Gastroesophageal sphincter (tissue), 4 donors: ENCODE measurements at regions not wholly inside any gene's neighbourhood (a gene's known extent, or its start where the extent isn't known, plus 50 kb on each side); places are given as distances from the start of the nearest gene placed in this dataset.

Source experiments
- ATAC-seq: fragments of 150-250 bp; one replicate; pipeline ENCODE4 v1.9.1; 2016; ENCODE audit warnings: mild to moderate bottlenecking, moderate library complexity
- H3K27ac ChIP-seq, 4 donors: fragments of 200-600 bp; sonication (generic) in 3 of 4; 1 replicate in 3 of 4; 2 replicates in 1 of 4; pipeline ENCODE4 v1.5.1; 2016 to 2019
- H3K27me3 ChIP-seq: fragments of 200-600 bp; sonication (generic); one replicate; pipeline ENCODE4 v1.5.1; 2019
- H3K36me3 ChIP-seq, 2 donors: fragments of 200-600 bp; sonication (generic); one replicate each; pipeline ENCODE4 v1.5.1; 2019; ENCODE audit warnings: control low read depth in 1 of 2
- H3K4me1 ChIP-seq, 3 donors: fragments of 200-600 bp; sonication (generic); 1 replicate in 2 of 3; 2 replicates in 1 of 3; pipeline ENCODE4 v1.5.1; 2016 to 2019; ENCODE audit warnings: control low read depth in 2 of 3
- H3K4me3 ChIP-seq, 2 donors: fragments of 200-600 bp; sonication (generic); one replicate each; pipeline ENCODE4 v1.5.1; 2019; ENCODE audit warnings: mild to moderate bottlenecking in 1 of 2, moderate library complexity in 1 of 2
- H3K9me3 ChIP-seq, 3 donors: fragments of 200-600 bp; sonication (generic); one replicate each; pipeline ENCODE4 v1.5.1; 2017 to 2019; ENCODE audit warnings: control low read depth in 2 of 3
- EP300 ChIP-seq: sonication (generic); formaldehyde crosslinking; IDR thresholded peaks from one replicate; pipeline ENCODE4 v1.6.1; 2017; ENCODE audit warnings: antibody characterized with exemption, mild to moderate bottlenecking
- POLR2A ChIP-seq, 2 donors: fragments of 450-650 bp; IDR thresholded peaks; one replicate each; pipeline ENCODE4 v1.6.1; 2017; ENCODE audit warnings: antibody characterized with exemption in 2 of 2, mild to moderate bottlenecking in 2 of 2, moderate library complexity in 1 of 2
- POLR2AphosphoS5 ChIP-seq: sonication (generic); formaldehyde crosslinking; IDR thresholded peaks from one replicate; pipeline ENCODE4 v1.6.1; 2017; ENCODE audit warnings: antibody characterized with exemption
- WGBS, 2 donors: methylation state at CpG; one replicate each; pipeline ENCODE4 v1.1.5; 2018; ENCODE audit warnings: low coverage in 1 of 2; 5-methylcytosine and 5-hydroxymethylcytosine counted together
- TF ChIP-seq, protein P1 (sequence below), 4 experiments: fragments of 200-600 bp in 2 of 4; fragments of 450-650 bp in 2 of 4; sonication (generic) in 1 of 4; IDR thresholded peaks; one replicate each; pipeline ENCODE4 v1.5.1; 2017 to 2019; ENCODE audit warnings: antibody characterized with exemption in 4 of 4, mild to moderate bottlenecking in 2 of 4, moderate library complexity in 2 of 4

GRCh38 chr3:124439603-124440002 lies 290.6 kb upstream of the UMPS start:
- H3K4me3 ChIP-seq: no peak overlapping the region
- 55 to 71% methylated on average over 1 of the region's 1 CpG for WGBS, 2 donors
- peaks cover 0 to 47% of the 10 kb centered on the region in 2 donors for H3K36me3 ChIP-seq
- ATAC-seq: no peak
- H3K27ac ChIP-seq: no peak overlapping the region
- no peaks in the 10 kb centered on the region for H3K4me1 ChIP-seq
- no peak for TF ChIP-seq POLR2A (IDR thresholded peaks at IDR 0.05)
- TF ChIP-seq POLR2AphosphoS5: no peak
- TF ChIP-seq, protein P1, sequence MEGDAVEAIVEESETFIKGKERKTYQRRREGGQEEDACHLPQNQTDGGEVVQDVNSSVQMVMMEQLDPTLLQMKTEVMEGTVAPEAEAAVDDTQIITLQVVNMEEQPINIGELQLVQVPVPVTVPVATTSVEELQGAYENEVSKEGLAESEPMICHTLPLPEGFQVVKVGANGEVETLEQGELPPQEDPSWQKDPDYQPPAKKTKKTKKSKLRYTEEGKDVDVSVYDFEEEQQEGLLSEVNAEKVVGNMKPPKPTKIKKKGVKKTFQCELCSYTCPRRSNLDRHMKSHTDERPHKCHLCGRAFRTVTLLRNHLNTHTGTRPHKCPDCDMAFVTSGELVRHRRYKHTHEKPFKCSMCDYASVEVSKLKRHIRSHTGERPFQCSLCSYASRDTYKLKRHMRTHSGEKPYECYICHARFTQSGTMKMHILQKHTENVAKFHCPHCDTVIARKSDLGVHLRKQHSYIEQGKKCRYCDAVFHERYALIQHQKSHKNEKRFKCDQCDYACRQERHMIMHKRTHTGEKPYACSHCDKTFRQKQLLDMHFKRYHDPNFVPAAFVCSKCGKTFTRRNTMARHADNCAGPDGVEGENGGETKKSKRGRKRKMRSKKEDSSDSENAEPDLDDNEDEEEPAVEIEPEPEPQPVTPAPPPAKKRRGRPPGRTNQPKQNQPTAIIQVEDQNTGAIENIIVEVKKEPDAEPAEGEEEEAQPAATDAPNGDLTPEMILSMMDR (IDR thresholded peaks at IDR 0.05): no peak
- TF ChIP-seq EP300: no peak
- no peaks in the 10 kb centered on the region for H3K9me3 ChIP-seq
- H3K27me3 ChIP-seq: no peaks in the 10 kb centered on the region

DNA sequence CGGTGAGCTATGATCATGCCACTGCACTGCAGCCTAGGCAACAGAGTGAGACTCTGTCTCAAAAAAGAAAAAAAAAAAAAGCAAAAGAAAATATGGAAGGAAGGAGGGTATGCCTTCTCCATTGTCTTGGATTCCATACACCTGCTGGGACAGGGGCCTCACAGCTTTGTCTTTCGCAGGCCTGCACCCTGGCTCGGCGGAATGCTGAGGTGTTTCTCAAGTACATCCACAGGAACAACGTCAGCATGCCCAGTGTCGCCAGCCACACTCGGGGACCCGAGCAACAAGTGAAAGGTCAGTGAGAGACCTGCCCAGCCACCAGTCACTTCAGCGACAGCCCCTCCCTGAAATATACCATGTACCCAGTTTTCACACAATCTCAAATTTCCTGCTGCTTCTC lies 288.5 kb upstream of the UMPS start:
- H3K4me3 ChIP-seq: no peak overlapping the region
- WGBS, 2 donors: 96 to 100% methylated on average over 1 to 9 of the region's 9 CpGs
- TF ChIP-seq POLR2AphosphoS5: no peak
- TF ChIP-seq, protein P1 (IDR thresholded peaks at IDR 0.05): no peak
- no peak for TF ChIP-seq EP300
- TF ChIP-seq POLR2A (IDR thresholded peaks at IDR 0.05): no peak
- no peaks in the 10 kb centered on the region for H3K9me3 ChIP-seq
- H3K36me3 ChIP-seq: peaks cover 0 to 45% of the 10 kb centered on the region in 2 donors
- H3K27ac ChIP-seq: no peak overlapping the region
- no peak for ATAC-seq
- no peaks in the 10 kb centered on the region for H3K27me3 ChIP-seq
- no peaks in the 10 kb centered on the region for H3K4me1 ChIP-seq

- Histone ChIP-seq H3K36me3 (peaks cover 0 to 52% of the 10 kb centered on the region in 2 donors), H3K27me3 (no peaks in the 10 kb centered on the region), H3K9me3 (no peaks in the 10 kb centered on the region), H3K27ac (no peak overlapping the region), H3K4me1 (no peaks in the 10 kb centered on the region), H3K4me3 (no peak overlapping the region)
- TF ChIP-seq, protein P1 (IDR thresholded peaks at IDR 0.05): no peak
- TF ChIP-seq EP300 (no peak), POLR2A (IDR thresholded peaks at IDR 0.05) (no peak), POLR2AphosphoS5 (no peak)
- ATAC-seq: no peak
- 84 to 100% methylated on average over 1 to 2 of the region's 2 CpGs for WGBS, 2 donors
Observed at GRCh38 chr3:124442463-124442862, 287.8 kb upstream of the UMPS start.

DNA sequence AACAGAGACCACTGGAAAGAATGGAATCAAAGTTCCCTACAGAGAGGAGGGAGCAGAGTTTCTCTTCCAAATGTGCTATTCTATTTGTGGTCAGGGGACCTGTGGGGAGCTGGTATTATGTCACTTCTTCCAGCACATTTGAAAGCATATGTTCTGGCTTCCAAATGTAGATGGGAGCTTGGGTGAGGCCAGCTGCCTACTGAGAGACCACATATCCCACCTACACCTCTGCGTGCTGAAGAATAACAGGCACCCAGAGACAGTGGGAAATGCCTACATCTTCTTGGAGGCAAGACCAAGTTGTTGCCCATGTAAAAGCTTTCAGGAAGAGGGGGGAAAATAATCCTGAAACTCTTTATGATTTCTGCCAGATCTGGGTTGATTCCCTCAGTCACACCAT lies 286.8 kb upstream of the UMPS start:
- Histone ChIP-seq H3K4me1 (no peaks in the 10 kb centered on the region), H3K27me3 (no peaks in the 10 kb centered on the region), H3K4me3 (no peak overlapping the region), H3K9me3 (no peaks in the 10 kb centered on the region), H3K27ac (no peak overlapping the region), H3K36me3 (peaks cover 0 to 59% of the 10 kb centered on the region in 2 donors)
- 100% methylated on average over 1 of the region's 1 CpG; no CpG with 5 or more reads in 1 of the 2 donors for WGBS, 2 donors
- ATAC-seq: no peak
- TF ChIP-seq, protein P1 (IDR thresholded peaks at IDR 0.05): no peak
- TF ChIP-seq EP300 (no peak), POLR2AphosphoS5 (no peak), POLR2A (IDR thresholded peaks at IDR 0.05) (no peak)

DNA sequence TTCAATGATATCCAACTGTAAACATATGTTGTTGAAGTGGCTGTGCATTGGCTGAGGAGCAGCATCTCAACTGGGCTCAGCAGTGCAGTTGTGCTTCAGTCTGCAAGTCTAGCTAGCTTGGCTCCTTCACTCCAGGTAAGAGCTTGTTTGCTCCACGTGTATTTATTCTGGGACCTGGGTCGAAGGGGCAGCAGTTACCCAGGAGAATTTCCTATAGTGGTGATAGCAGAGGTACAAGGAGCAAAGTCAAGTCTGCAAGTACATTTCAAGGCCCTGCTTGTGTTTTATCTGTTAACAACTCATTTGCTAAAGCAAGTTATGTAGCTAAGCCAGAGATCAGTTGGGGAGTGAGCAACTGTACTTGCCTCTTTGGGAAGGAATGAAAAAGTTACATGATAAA lies 286.2 kb upstream of the UMPS start:
- no peak overlapping the region for H3K4me3 ChIP-seq
- no peaks in the 10 kb centered on the region for H3K4me1 ChIP-seq
- TF ChIP-seq, protein P1 (IDR thresholded peaks at IDR 0.05): no peak
- TF ChIP-seq POLR2A (IDR thresholded peaks at IDR 0.05) (no peak), POLR2AphosphoS5 (no peak), EP300 (no peak)
- H3K9me3 ChIP-seq: no peaks in the 10 kb centered on the region
- no peak overlapping the region for H3K27ac ChIP-seq
- no peak for ATAC-seq
- 75 to 94% methylated on average over 1 to 2 of the region's 2 CpGs for WGBS, 2 donors
- H3K36me3 ChIP-seq: peaks cover 0 to 61% of the 10 kb centered on the region in 2 donors
- no peaks in the 10 kb centered on the region for H3K27me3 ChIP-seq
